ENCODE measurements at regions not wholly inside any gene's neighbourhood (a gene's known extent, or its start where the extent isn't known, plus 50 kb on each side); places are given as distances from the start of the nearest gene placed in this dataset.

GRCh38 chr1:95504321-95504720, 270.3 kb downstream of the RWDD3 start:
- TF ChIP-seq CTCF (IDR thresholded peaks at IDR 0.05) (no peak), ZFX (IDR thresholded peaks at IDR 0.05; ENCODE audit: borderline replicate concordance) (no peak)
